Fibroblast of lung (primary cell): ENCODE measurements at regions not wholly inside any gene's neighbourhood (a gene's known extent, or its start where the extent isn't known, plus 50 kb on each side); places are given as distances from the start of the nearest gene placed in this dataset.
"Not testable (repeated sequence)": the region's sequence is repeated elsewhere in the genome, so short reads cannot be mapped to it uniquely, and the experiment has no call there.

Experiments used
- DNase-seq, 2 donors: peaks; one replicate each; pipeline versions ENCODE4 v3.0.0 to v3.0.0-alpha.2; 2010; ENCODE audit warnings: low read depth in 2 of 2
- H2AFZ ChIP-seq: 2 replicates; pipeline ENCODE4 v1.5.1; 2012; ENCODE audit warnings: low read length, control low read depth, inconsistent platforms
- H3K27ac ChIP-seq: 2 replicates; pipeline ENCODE4 v1.5.1; 2011; ENCODE audit warnings: low read length, control low read depth; ENCODE audit not compliant: insufficient read depth
- H3K27me3 ChIP-seq: 2 replicates; pipeline ENCODE4 v1.5.1; 2011; ENCODE audit warnings: mild to moderate bottlenecking, low read length; ENCODE audit not compliant: control insufficient read depth, insufficient read depth
- H3K36me3 ChIP-seq: 2 replicates; pipeline ENCODE4 v1.5.1; 2011; ENCODE audit warnings: low read length; ENCODE audit not compliant: control insufficient read depth, insufficient read depth
- H3K4me1 ChIP-seq: 2 replicates; pipeline ENCODE4 v1.5.1; 2011; ENCODE audit warnings: low read length; ENCODE audit not compliant: control insufficient read depth, insufficient read depth; ENCODE audit errors: extremely low read depth
- H3K4me2 ChIP-seq: 2 replicates; pipeline ENCODE4 v1.5.1; 2011; ENCODE audit warnings: low read length, control low read depth; ENCODE audit not compliant: insufficient read depth; ENCODE audit errors: extremely low read depth
- H3K4me3 ChIP-seq, 4 experiments: fragments of 200-600 bp in 1 of 4; sonication (generic) in 1 of 4; replicated peaks in 1 of 4; 2 replicates each; pipeline ENCODE4 v1.5.1; 2011 to 2016; ENCODE audit warnings: low read length in 4 of 4, low read depth in 3 of 4, mild to moderate bottlenecking in 3 of 4, control low read depth in 2 of 4, inconsistent platforms in 1 of 4, mixed read lengths in 1 of 4; ENCODE audit not compliant: insufficient read depth in 1 of 4; ENCODE audit errors: control extremely low read depth in 1 of 4
- H3K79me2 ChIP-seq: 2 replicates; pipeline ENCODE4 v1.5.1; 2012; ENCODE audit warnings: mild to moderate bottlenecking, low read length, inconsistent platforms; ENCODE audit not compliant: control insufficient read depth, insufficient read depth
- H3K9ac ChIP-seq: 2 replicates; pipeline ENCODE4 v1.5.1; 2011; ENCODE audit warnings: mild to moderate bottlenecking, low read length, control low read depth; ENCODE audit not compliant: insufficient read depth
- H3K9me3 ChIP-seq: 2 replicates; pipeline ENCODE4 v1.5.1; 2012; ENCODE audit warnings: low read depth, low read length; ENCODE audit not compliant: control insufficient read depth, insufficient read depth
- H4K20me1 ChIP-seq: 2 replicates; pipeline ENCODE4 v1.5.1; 2011; ENCODE audit warnings: low read length; ENCODE audit not compliant: control insufficient read depth, insufficient read depth; ENCODE audit errors: extremely low read depth

GRCh38 chr1:143833376-143833775 is 138.4 kb downstream of the FAM72C start:
- H3K4me1 ChIP-seq, H4K20me1 ChIP-seq, H3K27ac ChIP-seq, H3K9me3 ChIP-seq, H2AFZ ChIP-seq, H3K4me2 ChIP-seq, H3K4me3 ChIP-seq, H3K9ac ChIP-seq, H3K36me3 ChIP-seq, H3K79me2 ChIP-seq, H3K27me3 ChIP-seq, DNase-seq: not testable (repeated sequence)

DNA sequence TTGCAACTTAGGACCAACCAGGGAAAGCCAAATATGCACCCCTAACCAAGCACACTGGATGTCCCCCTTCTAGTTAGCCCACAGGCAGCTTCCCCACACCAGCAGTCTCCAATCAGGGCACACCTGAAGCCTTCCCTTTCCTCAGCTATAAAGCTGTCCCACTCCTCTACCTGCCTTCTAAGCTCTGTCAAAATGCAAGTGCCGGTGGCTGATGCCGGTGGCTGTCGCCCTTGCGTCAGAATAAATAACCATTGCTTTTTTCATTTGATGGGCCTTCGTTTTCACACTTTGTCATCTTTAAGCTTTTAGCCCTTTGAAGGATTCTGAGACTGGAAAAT is 139.4 kb downstream of the FAM72C start:
- H3K27ac ChIP-seq, H3K4me2 ChIP-seq, H2AFZ ChIP-seq, H3K79me2 ChIP-seq, H3K36me3 ChIP-seq, H3K9ac ChIP-seq, H4K20me1 ChIP-seq, H3K27me3 ChIP-seq, H3K9me3 ChIP-seq, DNase-seq, H3K4me1 ChIP-seq, H3K4me3 ChIP-seq: not testable (repeated sequence)

DNA sequence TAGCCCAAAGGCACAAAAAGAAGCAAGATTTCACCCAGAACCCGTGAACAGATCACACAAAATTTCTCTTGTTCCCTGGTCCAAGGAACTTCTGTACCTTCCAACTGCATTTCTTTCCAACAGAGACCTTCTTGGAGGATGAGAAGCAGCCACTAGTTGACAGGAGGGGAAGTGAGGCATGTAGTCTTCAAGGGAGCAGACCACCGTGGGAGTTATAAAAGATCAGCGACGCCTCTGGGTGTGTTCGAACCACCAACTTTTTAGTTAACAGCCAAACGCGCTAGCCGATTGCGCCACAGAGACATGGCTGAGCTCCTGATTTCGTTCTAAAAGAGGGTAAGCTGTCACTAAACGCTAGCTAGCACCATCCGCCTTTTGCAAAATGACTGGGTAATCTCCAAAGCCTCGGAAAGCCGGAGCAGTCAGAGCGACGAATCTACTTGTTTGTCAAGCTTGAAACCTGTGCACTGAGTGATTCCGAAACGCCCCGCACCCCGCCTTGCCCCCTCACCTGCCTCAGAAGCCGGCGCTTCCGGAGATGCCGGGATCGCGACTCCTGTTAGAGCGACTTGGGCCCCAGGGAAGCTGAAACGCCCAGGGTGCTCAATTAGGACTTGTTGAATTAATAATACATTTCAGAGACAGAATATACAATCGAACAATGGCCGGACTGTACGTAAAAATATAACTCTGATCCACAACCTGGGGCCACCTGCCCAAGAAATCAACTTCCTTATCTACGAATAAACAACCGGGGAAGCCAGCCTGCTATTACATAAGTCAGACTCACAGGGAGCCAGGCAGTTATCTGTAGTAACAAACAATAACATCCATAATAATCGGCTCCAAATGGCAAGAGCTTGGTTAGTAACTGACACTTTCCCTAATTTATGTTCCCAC is 140.1 kb downstream of the FAM72C start:
- H3K79me2 ChIP-seq, H3K27ac ChIP-seq, H2AFZ ChIP-seq, H3K9ac ChIP-seq, H3K27me3 ChIP-seq, H3K36me3 ChIP-seq, H3K4me3 ChIP-seq, H4K20me1 ChIP-seq, H3K4me1 ChIP-seq, H3K9me3 ChIP-seq, DNase-seq, H3K4me2 ChIP-seq: not testable (repeated sequence)

DNA sequence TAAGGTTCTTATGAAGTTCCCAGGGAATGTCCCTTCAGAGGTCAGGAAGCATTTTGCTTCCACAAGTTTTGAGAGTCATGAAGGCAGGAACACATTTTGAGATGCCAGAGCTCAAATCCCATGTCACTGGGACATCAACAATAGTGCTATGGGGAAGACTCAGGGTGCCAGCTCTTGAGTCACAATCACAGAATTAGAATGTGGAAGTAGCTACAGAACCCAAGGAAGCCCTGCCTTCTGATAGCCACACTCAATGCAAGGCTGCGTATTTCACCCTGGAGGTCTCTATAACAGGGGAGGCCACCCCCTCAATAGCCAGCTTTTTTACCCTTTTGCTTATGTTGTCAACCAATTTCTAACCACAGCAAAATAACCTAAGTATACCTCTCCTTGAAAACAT is 145.6 kb downstream of the FAM72C start:
- not testable (repeated sequence) for H3K79me2 ChIP-seq, H3K4me3 ChIP-seq, H3K27me3 ChIP-seq, H3K4me1 ChIP-seq, H3K4me2 ChIP-seq, H3K27ac ChIP-seq, H2AFZ ChIP-seq, DNase-seq, H3K9ac ChIP-seq, H3K9me3 ChIP-seq, H4K20me1 ChIP-seq, H3K36me3 ChIP-seq

DNA sequence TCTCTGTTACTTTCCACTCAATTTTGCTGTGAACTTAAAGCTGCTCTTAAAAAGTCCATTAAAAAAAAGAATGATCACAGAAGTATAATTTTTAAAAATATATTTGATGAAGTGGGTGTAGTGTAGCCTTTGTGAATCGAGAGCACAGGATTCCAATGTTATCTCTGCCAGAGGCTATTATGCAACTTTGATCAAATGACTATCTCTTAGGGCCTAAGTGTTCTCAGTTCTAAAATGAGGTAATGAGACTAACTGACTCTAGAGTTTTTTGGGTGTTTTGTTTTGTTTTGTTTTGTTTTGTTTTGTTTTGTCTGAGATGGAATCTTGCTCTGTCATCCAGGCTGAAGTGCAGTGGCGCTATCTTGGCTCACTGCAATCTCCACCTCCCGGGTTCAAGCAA is 147.5 kb downstream of the FAM72C start:
- H3K36me3 ChIP-seq, H3K4me3 ChIP-seq, H3K27ac ChIP-seq, H3K4me2 ChIP-seq, H3K79me2 ChIP-seq, H3K9ac ChIP-seq, H3K9me3 ChIP-seq, DNase-seq, H3K4me1 ChIP-seq, H2AFZ ChIP-seq, H3K27me3 ChIP-seq, H4K20me1 ChIP-seq: not testable (repeated sequence)

DNA sequence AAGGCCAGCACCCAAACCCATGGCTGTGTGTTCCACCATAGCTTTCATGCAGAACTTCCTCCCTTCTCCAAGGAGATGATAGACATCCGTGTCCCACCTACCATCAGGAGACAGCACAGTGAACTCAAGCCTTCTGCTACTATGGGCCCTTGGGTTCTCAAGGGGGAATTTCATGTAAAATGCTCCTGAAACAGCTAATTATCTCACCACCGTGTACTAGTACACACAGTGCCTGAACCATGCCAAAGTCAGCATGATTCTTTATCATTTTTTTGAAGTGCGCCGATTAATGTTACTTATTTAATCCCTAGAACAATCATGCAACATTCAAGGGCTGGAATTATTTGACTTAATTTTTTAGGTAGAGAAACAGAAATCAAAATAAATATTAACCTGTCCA is 151.7 kb downstream of the FAM72C start:
- H3K27ac ChIP-seq, H3K4me3 ChIP-seq, H2AFZ ChIP-seq, H3K4me1 ChIP-seq, H3K9me3 ChIP-seq, H3K36me3 ChIP-seq, DNase-seq, H3K27me3 ChIP-seq, H3K9ac ChIP-seq, H3K79me2 ChIP-seq, H4K20me1 ChIP-seq, H3K4me2 ChIP-seq: not testable (repeated sequence)

DNA sequence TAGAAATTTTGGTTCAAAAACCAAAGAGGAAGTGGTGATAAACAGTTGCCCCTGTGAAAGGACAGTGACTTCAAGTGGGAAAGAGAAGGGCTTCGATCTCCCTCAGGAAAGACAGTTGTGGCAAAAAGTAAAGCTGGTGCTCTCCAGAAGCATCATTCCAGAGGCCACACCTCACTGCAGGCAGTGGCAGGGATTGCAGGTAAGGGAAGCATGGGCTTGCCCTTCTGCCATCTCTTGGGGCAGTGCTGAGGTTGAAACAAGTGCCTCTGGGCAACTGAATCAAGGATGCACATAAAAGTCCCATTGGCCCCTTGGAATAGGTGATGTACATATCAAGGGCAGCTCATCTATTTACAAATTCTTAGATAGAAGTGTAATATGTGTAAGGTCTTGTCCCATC is 155.4 kb downstream of the FAM72C start:
- H3K36me3 ChIP-seq, H3K4me3 ChIP-seq, H3K27ac ChIP-seq, H3K9ac ChIP-seq, DNase-seq, H3K4me2 ChIP-seq, H3K27me3 ChIP-seq, H3K9me3 ChIP-seq, H2AFZ ChIP-seq, H3K79me2 ChIP-seq, H4K20me1 ChIP-seq, H3K4me1 ChIP-seq: not testable (repeated sequence)
